ENCODE measurements at regions not wholly inside any gene's neighbourhood (a gene's known extent, or its start where the extent isn't known, plus 50 kb on each side); places are given as distances from the start of the nearest gene placed in this dataset.

DNA sequence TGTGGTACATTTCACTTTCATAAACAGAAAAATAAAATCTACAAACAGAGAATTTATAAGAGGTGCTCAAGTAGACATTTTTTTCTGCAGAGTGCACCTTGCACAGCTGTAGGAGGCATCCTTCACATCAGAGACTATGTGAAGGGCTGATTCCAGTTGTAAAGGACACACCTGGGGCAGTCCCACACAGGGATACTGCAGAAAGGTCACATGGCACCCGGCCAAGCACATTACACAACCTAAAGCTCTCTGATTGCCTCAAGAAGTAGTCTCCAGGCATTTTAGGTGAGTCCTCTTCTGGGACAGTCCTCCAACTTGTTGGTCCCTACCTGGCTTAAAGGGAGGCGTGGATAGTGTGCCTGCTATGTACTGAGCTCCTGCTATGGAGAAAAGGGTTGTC lies 502.9 kb upstream of the NOX3 start:
- TF ChIP-seq POLR2AphosphoS5 (IDR thresholded peaks at IDR 0.05; ENCODE audit: borderline replicate concordance, low read depth, low read length) = no peak
- no peak for TF ChIP-seq FOXP2 (optimal IDR thresholded peaks at IDR 0.05; ENCODE audit: control extremely low read depth, extremely low read length, insufficient read depth)
- no peak for TF ChIP-seq EZH2 (IDR thresholded peaks at IDR 0.05)

Data from SK-N-MC (cell line).